ENCODE measurements at regions not wholly inside any gene's neighbourhood (a gene's known extent, or its start where the extent isn't known, plus 50 kb on each side); places are given as distances from the start of the nearest gene placed in this dataset.
"Not testable (repeated sequence)": the region's sequence is repeated elsewhere in the genome, so short reads cannot be mapped to it uniquely, and the experiment has no call there.

DNA sequence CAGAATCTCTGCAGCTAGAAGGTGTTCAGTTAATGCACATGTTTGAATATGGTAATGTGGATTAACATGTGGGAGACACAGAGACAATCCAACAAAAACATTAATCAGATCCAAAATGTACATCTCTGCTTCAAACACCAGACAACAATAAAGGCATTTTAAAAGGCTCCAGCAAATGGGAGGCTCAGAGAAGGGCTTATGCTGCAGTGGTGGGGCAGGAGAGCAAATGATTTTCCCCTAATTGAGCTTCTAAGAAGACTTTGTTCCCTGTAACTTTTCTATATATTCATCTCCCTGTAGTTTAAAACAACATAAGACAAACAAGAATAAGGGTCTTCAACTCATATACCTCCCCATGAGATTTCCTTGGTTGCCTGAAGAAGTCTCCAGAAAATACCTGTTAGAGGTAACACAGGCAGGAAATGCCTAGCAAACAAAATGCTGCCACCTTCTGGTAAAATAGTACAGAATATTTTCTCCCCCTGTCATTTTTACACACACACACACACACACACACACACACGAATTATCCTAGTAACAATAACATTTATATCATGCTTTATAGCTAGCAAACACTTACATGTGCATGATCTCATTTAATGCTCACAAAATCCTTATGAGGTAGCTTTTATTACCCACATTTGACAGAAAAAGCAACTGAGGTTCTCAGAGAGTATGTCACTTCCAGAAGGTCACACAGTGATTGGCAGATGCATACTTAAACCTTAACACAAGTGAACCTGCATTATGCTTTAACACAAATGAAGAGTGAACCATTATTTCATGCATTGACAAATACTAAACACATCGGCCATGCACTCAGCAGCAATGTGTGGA is 123.4 kb upstream of the MB21D2 start:
- WGBS, result 36% methylated on average over 2 of the region's 2 CpGs

DNA sequence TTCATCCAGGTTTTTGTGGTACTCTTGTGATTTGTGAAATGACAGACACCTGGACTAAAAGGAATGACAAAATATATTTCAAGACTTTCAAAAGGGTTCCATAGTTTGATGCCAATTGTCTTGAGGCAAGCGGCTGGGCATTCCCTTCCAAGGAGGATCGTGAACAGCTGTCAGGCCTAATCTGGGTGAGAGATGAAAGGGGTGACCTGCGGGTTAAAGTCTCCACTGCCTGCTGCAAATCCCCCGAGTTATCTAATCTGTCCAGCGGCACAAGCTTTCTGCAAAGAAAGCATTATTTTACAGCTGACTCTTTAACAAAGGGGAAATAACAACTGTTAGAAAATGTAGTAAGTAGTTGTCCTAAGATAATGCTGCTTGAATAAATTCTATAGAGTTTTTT is 128.7 kb upstream of the MB21D2 start:
- TF ChIP-seq, protein P1, sequence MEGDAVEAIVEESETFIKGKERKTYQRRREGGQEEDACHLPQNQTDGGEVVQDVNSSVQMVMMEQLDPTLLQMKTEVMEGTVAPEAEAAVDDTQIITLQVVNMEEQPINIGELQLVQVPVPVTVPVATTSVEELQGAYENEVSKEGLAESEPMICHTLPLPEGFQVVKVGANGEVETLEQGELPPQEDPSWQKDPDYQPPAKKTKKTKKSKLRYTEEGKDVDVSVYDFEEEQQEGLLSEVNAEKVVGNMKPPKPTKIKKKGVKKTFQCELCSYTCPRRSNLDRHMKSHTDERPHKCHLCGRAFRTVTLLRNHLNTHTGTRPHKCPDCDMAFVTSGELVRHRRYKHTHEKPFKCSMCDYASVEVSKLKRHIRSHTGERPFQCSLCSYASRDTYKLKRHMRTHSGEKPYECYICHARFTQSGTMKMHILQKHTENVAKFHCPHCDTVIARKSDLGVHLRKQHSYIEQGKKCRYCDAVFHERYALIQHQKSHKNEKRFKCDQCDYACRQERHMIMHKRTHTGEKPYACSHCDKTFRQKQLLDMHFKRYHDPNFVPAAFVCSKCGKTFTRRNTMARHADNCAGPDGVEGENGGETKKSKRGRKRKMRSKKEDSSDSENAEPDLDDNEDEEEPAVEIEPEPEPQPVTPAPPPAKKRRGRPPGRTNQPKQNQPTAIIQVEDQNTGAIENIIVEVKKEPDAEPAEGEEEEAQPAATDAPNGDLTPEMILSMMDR (IDR thresholded peaks at IDR 0.05), result no peak
- TF ChIP-seq POLR2A (IDR thresholded peaks at IDR 0.05; ENCODE audit: low read depth), result no peak
- no peak for TF ChIP-seq POLR2AphosphoS5 (IDR thresholded peaks at IDR 0.05)
- TF ChIP-seq EP300 (IDR thresholded peaks at IDR 0.05), result no peak
- Histone ChIP-seq H3K9me3 (no peaks in the 10 kb centered on the region), H3K27me3 (no peaks in the 10 kb centered on the region), H3K4me1 (peaks cover 0 to 18% (median 8%) of the 10 kb centered on the region in 4 donors), H3K36me3 (no peaks in the 10 kb centered on the region), H3K4me3 (no peak overlapping the region), H3K27ac (replicated peaks in 1 of 4) (no peak overlapping the region)
- DNase-seq (ENCODE audit: extremely low spot score), result no peak
- 86% methylated on average over 5 of the region's 5 CpGs for WGBS
- intact Hi-C loops (cut with DNase I), result no loop called here

More for the DNA sequence above, 123.4 kb upstream of the MB21D2 start:
- no peaks in the 10 kb centered on the region for H3K27me3 ChIP-seq
- intact Hi-C loops (cut with DNase I), result loop anchor here (1.0 to 5.0 kb wide), 3 partner anchors 124 to 226 kb away; partner anchors contain the start of gene MB21D2
- H3K27ac ChIP-seq (replicated peaks in 1 of 4), result no peak overlapping the region
- TF ChIP-seq POLR2A (IDR thresholded peaks at IDR 0.05; ENCODE audit: low read depth), result no peak
- TF ChIP-seq, protein P1 (IDR thresholded peaks at IDR 0.05), result peak; percentile 53 to 56 (median 53)
- H3K9me3 ChIP-seq, result no peaks in the 10 kb centered on the region
- H3K36me3 ChIP-seq, result no peaks in the 10 kb centered on the region
- H3K4me3 ChIP-seq, result no peak overlapping the region
- H3K4me1 ChIP-seq, result no peaks in the 10 kb centered on the region
- DNase-seq (ENCODE audit: extremely low spot score), result peak; percentile 5

DNA sequence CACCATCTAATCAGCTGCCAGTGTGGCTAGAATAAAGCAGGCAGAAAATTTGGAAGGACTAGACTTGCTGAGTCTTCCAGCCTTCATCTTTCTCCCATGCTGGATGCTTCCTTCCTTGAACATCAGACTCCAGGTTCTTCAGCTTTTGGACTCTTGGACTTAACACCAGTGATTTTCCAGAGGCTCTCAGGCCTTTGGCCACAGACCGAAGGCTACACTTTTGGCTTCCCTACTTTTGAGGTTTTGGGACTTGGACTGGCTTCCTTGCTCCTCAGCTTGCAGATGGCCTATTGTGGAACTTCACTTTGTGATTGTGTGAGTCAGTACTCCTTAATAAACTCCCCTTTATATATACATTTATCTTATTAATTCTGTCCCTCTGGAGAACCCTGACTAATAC is 129.8 kb upstream of the MB21D2 start:
- H3K4me3 ChIP-seq; intact Hi-C loops (cut with DNase I); H3K9me3 ChIP-seq; H3K36me3 ChIP-seq; DNase-seq (ENCODE audit: extremely low spot score); H3K27me3 ChIP-seq; H3K27ac ChIP-seq (replicated peaks in 1 of 4): not testable (repeated sequence)
- H3K4me1 ChIP-seq, result peaks cover 0 to 26% (median 8%) of the 10 kb centered on the region in 4 donors
- 50% methylated on average over 1 of the region's 1 CpG for WGBS

DNA sequence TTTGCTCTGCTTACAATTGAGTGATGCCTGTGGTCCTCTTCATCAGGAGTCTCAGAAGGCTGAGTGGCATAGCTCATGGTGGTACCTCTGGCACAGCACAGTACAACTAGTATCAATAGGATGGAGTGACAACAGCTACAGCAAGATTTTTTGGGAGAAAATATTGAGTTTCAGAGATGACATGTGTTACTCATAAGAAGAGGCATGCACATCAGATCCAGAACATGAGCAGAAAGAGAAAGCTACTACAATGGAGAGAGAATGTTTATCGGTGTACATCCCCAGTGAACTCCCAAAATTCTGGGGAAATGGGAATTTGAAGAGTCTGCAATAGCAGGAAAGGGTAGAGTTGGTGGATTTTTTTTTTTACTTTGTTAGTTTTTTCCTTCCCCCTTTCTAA is 130.5 kb upstream of the MB21D2 start:
- Histone ChIP-seq H3K9me3 (no peaks in the 10 kb centered on the region), H3K36me3 (no peaks in the 10 kb centered on the region), H3K27ac (replicated peaks in 1 of 4) (no peak overlapping the region), H3K4me1 (peaks cover 0 to 29% (median 8%) of the 10 kb centered on the region in 4 donors), H3K4me3 (no peak overlapping the region), H3K27me3 (no peaks in the 10 kb centered on the region)
- intact Hi-C loops (cut with DNase I), result no loop called here
- TF ChIP-seq POLR2A (IDR thresholded peaks at IDR 0.05; ENCODE audit: low read depth), result no peak
- no peak for TF ChIP-seq POLR2AphosphoS5 (IDR thresholded peaks at IDR 0.05)
- TF ChIP-seq EP300 (IDR thresholded peaks at IDR 0.05), result no peak
- TF ChIP-seq, protein P1 (IDR thresholded peaks at IDR 0.05), result no peak
- DNase-seq (ENCODE audit: extremely low spot score), result no peak
- WGBS, result 90% methylated on average over 1 of the region's 1 CpG

DNA sequence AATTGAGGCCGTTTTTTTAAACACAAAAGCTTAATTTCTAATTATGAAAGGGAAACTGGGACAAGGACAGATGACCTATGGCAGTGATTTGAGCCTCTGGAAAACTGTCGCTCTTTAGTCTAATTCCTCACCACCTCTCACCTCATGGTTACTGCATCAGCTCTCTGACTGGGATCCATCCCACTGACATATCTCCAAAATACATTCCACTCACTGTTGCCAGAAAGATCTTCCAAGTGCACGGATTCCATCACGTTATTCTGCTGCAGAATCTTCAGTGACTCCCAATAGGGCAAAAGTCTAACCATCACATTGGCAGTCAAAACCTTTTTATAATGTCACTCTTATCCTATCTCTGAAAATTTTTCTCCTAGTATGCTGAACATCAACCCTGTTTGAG is 132.3 kb upstream of the MB21D2 start:
- no peaks in the 10 kb centered on the region for H3K36me3 ChIP-seq
- no peak for DNase-seq (ENCODE audit: extremely low spot score)

More for the DNA sequence above, 132.3 kb upstream of the MB21D2 start:
- TF ChIP-seq POLR2A (IDR thresholded peaks at IDR 0.05; ENCODE audit: low read depth) (no peak), EP300 (IDR thresholded peaks at IDR 0.05) (no peak)
- intact Hi-C loops (cut with DNase I), result no loop called here
- Histone ChIP-seq H3K9me3 (no peaks in the 10 kb centered on the region), H3K27ac (replicated peaks in 1 of 4) (no peak overlapping the region), H3K4me1 (peaks cover 0 to 29% (median 8%) of the 10 kb centered on the region in 4 donors), H3K4me3 (no peak overlapping the region), H3K27me3 (no peaks in the 10 kb centered on the region)
- 43% methylated on average over 4 of the region's 4 CpGs for WGBS
